Mesothelial cell of epicardium (in vitro differentiated cells): ENCODE measurements at regions not wholly inside any gene's neighbourhood (a gene's known extent, or its start where the extent isn't known, plus 50 kb on each side); places are given as distances from the start of the nearest gene placed in this dataset.
A peak's percentile ranks its signal among the peaks of the same experiment; 100 is the strongest.

ENCODE experiments used
- DNase-seq, 2 experiments: peaks; one replicate each; pipeline ENCODE4 v3.0.0; 2021; ENCODE audit warnings: low spot score in 2 of 2; ENCODE audit not compliant: unreplicated experiment in 2 of 2
- H3K27ac Mint-ChIP-seq: 2 replicates; pipeline ENCODE4 v1.8.0; 2021; ENCODE audit warnings: mixed read lengths
- H3K27me3 Mint-ChIP-seq: 2 replicates; pipeline ENCODE4 v1.8.0; 2021; ENCODE audit warnings: low read depth, mixed read lengths
- H3K36me3 Mint-ChIP-seq: 2 replicates; pipeline ENCODE4 v1.8.0; 2021; ENCODE audit warnings: mixed read lengths
- H3K4me1 Mint-ChIP-seq: 2 replicates; pipeline ENCODE4 v1.8.0; 2021; ENCODE audit warnings: mixed read lengths
- H3K4me3 Mint-ChIP-seq: 2 replicates; pipeline ENCODE4 v1.8.0; 2021; ENCODE audit warnings: mild to moderate bottlenecking, moderate library complexity, mixed read lengths
- H3K9me3 Mint-ChIP-seq: 2 replicates; pipeline ENCODE4 v1.8.0; 2021; ENCODE audit warnings: mixed read lengths
- TF ChIP-seq, protein P1 (sequence below): fragments of 200-600 bp; sonication (generic); IDR thresholded peaks from one replicate; pipeline ENCODE4 v1.5.0; 2021; ENCODE audit warnings: antibody characterized with exemption; ENCODE audit not compliant: unreplicated experiment

DNA sequence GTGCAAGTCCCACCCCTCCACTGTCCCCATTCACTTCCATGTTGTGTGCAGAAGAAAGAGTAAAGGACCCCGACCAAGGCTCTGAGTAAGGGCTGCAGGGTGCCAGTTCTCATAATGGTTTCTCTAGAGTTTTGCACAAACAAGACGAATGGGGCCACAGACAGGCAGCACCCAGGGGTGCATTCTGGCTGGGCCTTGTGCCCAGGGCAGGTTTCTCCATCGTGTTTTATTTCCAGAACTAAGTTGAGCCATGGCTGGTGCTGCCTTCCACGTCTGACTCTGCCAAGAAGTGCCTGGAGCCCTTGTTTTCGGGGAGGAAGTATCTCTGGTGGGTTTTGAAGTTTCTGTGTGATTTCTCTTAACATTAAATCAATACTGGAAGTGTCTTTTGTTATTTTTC, 95.0 kb upstream of the SDK1 start:
- no peak overlapping the region for H3K27ac Mint-ChIP-seq
- no peaks in the 10 kb centered on the region for H3K36me3 Mint-ChIP-seq
- H3K27me3 Mint-ChIP-seq: peaks cover 51% of the 10 kb centered on the region
- peak in 1 of 2 experiments; percentile 7 for DNase-seq
- no peaks in the 10 kb centered on the region for H3K9me3 Mint-ChIP-seq
- H3K4me3 Mint-ChIP-seq: no peak overlapping the region
- H3K4me1 Mint-ChIP-seq: peaks cover 9% of the 10 kb centered on the region
- TF ChIP-seq, protein P1, sequence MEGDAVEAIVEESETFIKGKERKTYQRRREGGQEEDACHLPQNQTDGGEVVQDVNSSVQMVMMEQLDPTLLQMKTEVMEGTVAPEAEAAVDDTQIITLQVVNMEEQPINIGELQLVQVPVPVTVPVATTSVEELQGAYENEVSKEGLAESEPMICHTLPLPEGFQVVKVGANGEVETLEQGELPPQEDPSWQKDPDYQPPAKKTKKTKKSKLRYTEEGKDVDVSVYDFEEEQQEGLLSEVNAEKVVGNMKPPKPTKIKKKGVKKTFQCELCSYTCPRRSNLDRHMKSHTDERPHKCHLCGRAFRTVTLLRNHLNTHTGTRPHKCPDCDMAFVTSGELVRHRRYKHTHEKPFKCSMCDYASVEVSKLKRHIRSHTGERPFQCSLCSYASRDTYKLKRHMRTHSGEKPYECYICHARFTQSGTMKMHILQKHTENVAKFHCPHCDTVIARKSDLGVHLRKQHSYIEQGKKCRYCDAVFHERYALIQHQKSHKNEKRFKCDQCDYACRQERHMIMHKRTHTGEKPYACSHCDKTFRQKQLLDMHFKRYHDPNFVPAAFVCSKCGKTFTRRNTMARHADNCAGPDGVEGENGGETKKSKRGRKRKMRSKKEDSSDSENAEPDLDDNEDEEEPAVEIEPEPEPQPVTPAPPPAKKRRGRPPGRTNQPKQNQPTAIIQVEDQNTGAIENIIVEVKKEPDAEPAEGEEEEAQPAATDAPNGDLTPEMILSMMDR: no peak

GRCh38 chr7:3206771-3207191, 94.3 kb upstream of the SDK1 start:
- DNase-seq: peak in 1 of 2 experiments; percentile 25
- Mint-ChIP-seq H3K27me3 (peaks cover 52% of the 10 kb centered on the region), H3K4me3 (no peak overlapping the region), H3K36me3 (no peaks in the 10 kb centered on the region), H3K27ac (no peak overlapping the region), H3K4me1 (peaks cover 9% of the 10 kb centered on the region), H3K9me3 (no peaks in the 10 kb centered on the region)
- TF ChIP-seq, protein P1: no peak

DNA sequence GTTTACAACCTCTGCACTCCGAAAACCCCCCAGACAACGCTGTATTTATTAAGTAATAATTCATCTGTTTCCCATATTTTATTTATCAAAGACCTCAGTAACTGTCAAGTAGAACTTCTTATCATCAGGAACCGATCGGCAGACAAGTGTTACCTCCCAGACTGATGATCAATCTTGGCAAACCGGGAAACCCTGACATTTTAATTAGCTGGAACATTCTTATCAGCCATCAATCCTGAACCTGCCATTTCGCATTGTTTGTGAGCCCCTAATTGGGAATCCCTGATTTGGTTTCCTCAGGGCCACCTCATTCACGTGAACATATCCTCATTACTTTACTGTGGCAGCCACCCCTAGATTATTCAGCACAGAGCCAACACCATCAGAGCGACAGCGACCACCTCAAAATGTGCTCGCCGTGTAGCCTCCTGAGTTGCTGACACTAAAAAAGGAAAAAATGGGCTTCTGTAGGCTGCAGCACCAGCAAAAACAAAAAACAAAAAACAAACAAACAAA, 93.6 kb upstream of the SDK1 start:
- TF ChIP-seq, protein P1: no peak
- Mint-ChIP-seq H3K4me1 (peaks cover 9% of the 10 kb centered on the region), H3K4me3 (no peak overlapping the region), H3K36me3 (no peaks in the 10 kb centered on the region), H3K27me3 (peaks cover 50% of the 10 kb centered on the region), H3K9me3 (no peaks in the 10 kb centered on the region), H3K27ac (no peak overlapping the region)
- peak in 1 of 2 experiments; percentile 14 for DNase-seq

GRCh38 chr7:3210531-3210930, 90.5 kb upstream of the SDK1 start:
- H3K4me3 Mint-ChIP-seq: no peak overlapping the region
- H3K4me1 Mint-ChIP-seq: peaks cover 7% of the 10 kb centered on the region
- H3K27ac Mint-ChIP-seq: no peak overlapping the region
- peaks cover 32% of the 10 kb centered on the region for H3K27me3 Mint-ChIP-seq
- H3K9me3 Mint-ChIP-seq: no peaks in the 10 kb centered on the region
- TF ChIP-seq, protein P1: no peak
- DNase-seq: peak in 1 of 2 experiments; percentile 27
- H3K36me3 Mint-ChIP-seq: no peaks in the 10 kb centered on the region

DNA sequence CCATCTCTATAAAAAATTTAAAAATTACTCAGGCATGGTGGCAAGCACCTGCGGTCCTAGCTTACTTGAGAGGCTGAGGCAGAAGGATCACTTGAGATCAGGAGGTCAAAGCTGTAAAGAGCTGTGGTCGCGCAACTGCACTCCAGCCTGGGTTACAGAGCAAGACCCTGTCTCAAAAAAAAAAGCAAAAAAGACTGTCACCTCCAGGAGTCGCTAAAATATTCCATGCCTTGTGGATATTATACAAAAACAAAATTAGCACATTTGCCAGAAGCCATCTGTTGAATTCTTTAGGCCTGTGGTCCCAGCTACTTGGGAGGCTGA, 87.0 kb upstream of the SDK1 start:
- no peak overlapping the region for H3K4me3 Mint-ChIP-seq
- DNase-seq: peak in 1 of 2 experiments; percentile 22
- H3K36me3 Mint-ChIP-seq: no peaks in the 10 kb centered on the region
- peaks cover 23% of the 10 kb centered on the region for H3K4me1 Mint-ChIP-seq
- H3K27me3 Mint-ChIP-seq: peaks cover 9% of the 10 kb centered on the region
- H3K9me3 Mint-ChIP-seq: no peaks in the 10 kb centered on the region
- TF ChIP-seq, protein P1: no peak
- no peak overlapping the region for H3K27ac Mint-ChIP-seq
